ENCODE measurements at regions not wholly inside any gene's neighbourhood (a gene's known extent, or its start where the extent isn't known, plus 50 kb on each side); places are given as distances from the start of the nearest gene placed in this dataset.

GRCh38 chr12:13404631-13405473 lies 208.3 kb downstream of the EMP1 start:
- TF ChIP-seq CTCF (IDR thresholded peaks at IDR 0.05; ENCODE audit: poor library complexity) (no peak), EZH2 (IDR thresholded peaks at IDR 0.05; ENCODE audit: borderline replicate concordance) (no peak), EZH2phosphoT487 (IDR thresholded peaks at IDR 0.05; ENCODE audit: low read depth, severe bottlenecking, unreplicated experiment) (no peak)
